ENCODE measurements at regions not wholly inside any gene's neighbourhood (a gene's known extent, or its start where the extent isn't known, plus 50 kb on each side); places are given as distances from the start of the nearest gene placed in this dataset.

- Mint-ChIP-seq H3K4me3 (ENCODE audit: unreplicated experiment) (no peak overlapping the region), H3K4me1 (ENCODE audit: low read depth, unreplicated experiment) (no peaks in the 10 kb centered on the region), H3K36me3 (ENCODE audit: unreplicated experiment) (peaks cover 24% of the 10 kb centered on the region), H3K9me3 (ENCODE audit: unreplicated experiment) (peaks cover 5% of the 10 kb centered on the region), H3K27ac (ENCODE audit: unreplicated experiment) (no peak overlapping the region), H3K27me3 (ENCODE audit: unreplicated experiment) (peaks cover 2% of the 10 kb centered on the region)
- TF ChIP-seq, protein P1, sequence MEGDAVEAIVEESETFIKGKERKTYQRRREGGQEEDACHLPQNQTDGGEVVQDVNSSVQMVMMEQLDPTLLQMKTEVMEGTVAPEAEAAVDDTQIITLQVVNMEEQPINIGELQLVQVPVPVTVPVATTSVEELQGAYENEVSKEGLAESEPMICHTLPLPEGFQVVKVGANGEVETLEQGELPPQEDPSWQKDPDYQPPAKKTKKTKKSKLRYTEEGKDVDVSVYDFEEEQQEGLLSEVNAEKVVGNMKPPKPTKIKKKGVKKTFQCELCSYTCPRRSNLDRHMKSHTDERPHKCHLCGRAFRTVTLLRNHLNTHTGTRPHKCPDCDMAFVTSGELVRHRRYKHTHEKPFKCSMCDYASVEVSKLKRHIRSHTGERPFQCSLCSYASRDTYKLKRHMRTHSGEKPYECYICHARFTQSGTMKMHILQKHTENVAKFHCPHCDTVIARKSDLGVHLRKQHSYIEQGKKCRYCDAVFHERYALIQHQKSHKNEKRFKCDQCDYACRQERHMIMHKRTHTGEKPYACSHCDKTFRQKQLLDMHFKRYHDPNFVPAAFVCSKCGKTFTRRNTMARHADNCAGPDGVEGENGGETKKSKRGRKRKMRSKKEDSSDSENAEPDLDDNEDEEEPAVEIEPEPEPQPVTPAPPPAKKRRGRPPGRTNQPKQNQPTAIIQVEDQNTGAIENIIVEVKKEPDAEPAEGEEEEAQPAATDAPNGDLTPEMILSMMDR (IDR thresholded peaks at IDR 0.05; ENCODE audit: partially characterized antibody, unreplicated experiment): no peak
- DNase-seq: no peak
Measured at GRCh38 chr13:106336668-106337067, 198.8 kb downstream of the EFNB2 start.

DNA sequence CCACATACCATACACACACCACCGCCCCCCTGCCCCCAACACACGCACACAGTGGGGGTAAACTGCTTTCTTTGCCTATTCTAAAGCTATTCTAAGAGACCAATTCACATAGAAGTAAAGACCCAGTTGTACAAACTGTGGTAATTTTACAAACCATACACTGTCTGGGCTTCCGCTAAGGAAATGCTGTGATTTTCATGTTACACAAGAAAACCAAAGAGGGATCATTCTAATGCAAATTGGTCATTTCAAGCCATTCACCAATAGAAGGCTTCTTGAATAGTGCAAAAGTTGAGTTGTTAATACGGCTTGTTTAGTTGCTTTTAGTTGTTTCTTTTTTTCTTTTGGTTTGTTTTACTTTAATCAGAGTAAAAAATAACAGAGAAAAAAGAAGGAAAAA is 202.8 kb downstream of the EFNB2 start:
- Mint-ChIP-seq H3K27ac (ENCODE audit: unreplicated experiment) (no peak overlapping the region), H3K27me3 (ENCODE audit: unreplicated experiment) (no peaks in the 10 kb centered on the region), H3K36me3 (ENCODE audit: unreplicated experiment) (no peaks in the 10 kb centered on the region), H3K4me3 (ENCODE audit: unreplicated experiment) (no peak overlapping the region), H3K9me3 (ENCODE audit: unreplicated experiment) (peaks cover 2% of the 10 kb centered on the region), H3K4me1 (ENCODE audit: low read depth, unreplicated experiment) (no peaks in the 10 kb centered on the region)
- TF ChIP-seq, protein P1 (IDR thresholded peaks at IDR 0.05; ENCODE audit: partially characterized antibody, unreplicated experiment): no peak
- DNase-seq: no peak

DNA sequence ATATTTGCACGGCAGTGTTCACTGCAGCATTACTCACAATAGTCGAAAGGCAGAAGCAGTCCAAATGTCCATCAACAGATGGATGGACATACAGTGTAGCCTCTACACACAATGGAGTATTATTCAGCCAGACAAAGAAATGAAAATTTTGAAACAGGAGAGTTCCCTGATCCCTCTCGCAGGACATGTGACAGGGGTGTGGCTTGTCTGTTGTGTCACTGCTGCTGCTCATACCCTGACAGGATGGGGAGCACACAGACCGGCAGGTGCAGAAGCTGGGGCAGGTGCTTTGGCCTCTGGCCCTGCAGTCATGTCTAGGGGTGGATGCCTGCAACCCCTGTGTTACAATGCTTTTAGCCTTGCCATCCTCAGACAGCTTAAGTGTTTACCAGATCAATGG is 204.3 kb downstream of the EFNB2 start:
- H3K36me3 Mint-ChIP-seq (ENCODE audit: unreplicated experiment): no peaks in the 10 kb centered on the region
- H3K27me3 Mint-ChIP-seq (ENCODE audit: unreplicated experiment): no peaks in the 10 kb centered on the region
- no peak for DNase-seq
- TF ChIP-seq, protein P1 (IDR thresholded peaks at IDR 0.05; ENCODE audit: partially characterized antibody, unreplicated experiment): no peak
- H3K4me3 Mint-ChIP-seq (ENCODE audit: unreplicated experiment): no peak overlapping the region
- no peak overlapping the region for H3K27ac Mint-ChIP-seq (ENCODE audit: unreplicated experiment)
- H3K9me3 Mint-ChIP-seq (ENCODE audit: unreplicated experiment): peaks cover 2% of the 10 kb centered on the region
- no peaks in the 10 kb centered on the region for H3K4me1 Mint-ChIP-seq (ENCODE audit: low read depth, unreplicated experiment)

GRCh38 chr13:106329941-106330340 is 205.5 kb downstream of the EFNB2 start:
- DNase-seq: no peak
- TF ChIP-seq, protein P1 (IDR thresholded peaks at IDR 0.05; ENCODE audit: partially characterized antibody, unreplicated experiment): no peak

GRCh38 chr13:106326751-106327150 is 208.7 kb downstream of the EFNB2 start:
- H3K4me3 Mint-ChIP-seq (ENCODE audit: unreplicated experiment): no peak overlapping the region
- no peaks in the 10 kb centered on the region for H3K4me1 Mint-ChIP-seq (ENCODE audit: low read depth, unreplicated experiment)
- H3K27ac Mint-ChIP-seq (ENCODE audit: unreplicated experiment): no peak overlapping the region
- H3K36me3 Mint-ChIP-seq (ENCODE audit: unreplicated experiment): peaks cover 8% of the 10 kb centered on the region
- peaks cover 4% of the 10 kb centered on the region for H3K27me3 Mint-ChIP-seq (ENCODE audit: unreplicated experiment)
- DNase-seq: no peak
- TF ChIP-seq, protein P1 (IDR thresholded peaks at IDR 0.05; ENCODE audit: partially characterized antibody, unreplicated experiment): no peak
- H3K9me3 Mint-ChIP-seq (ENCODE audit: unreplicated experiment): peaks cover 10% of the 10 kb centered on the region

More at GRCh38 chr13:106329941-106330340, 205.5 kb downstream of the EFNB2 start:
- no peaks in the 10 kb centered on the region for H3K4me1 Mint-ChIP-seq (ENCODE audit: low read depth, unreplicated experiment)
- no peak overlapping the region for H3K27ac Mint-ChIP-seq (ENCODE audit: unreplicated experiment)
- H3K27me3 Mint-ChIP-seq (ENCODE audit: unreplicated experiment): no peaks in the 10 kb centered on the region
- peaks cover 2% of the 10 kb centered on the region for H3K9me3 Mint-ChIP-seq (ENCODE audit: unreplicated experiment)
- no peaks in the 10 kb centered on the region for H3K36me3 Mint-ChIP-seq (ENCODE audit: unreplicated experiment)
- no peak overlapping the region for H3K4me3 Mint-ChIP-seq (ENCODE audit: unreplicated experiment)
